ENCODE measurements at regions not wholly inside any gene's neighbourhood (a gene's known extent, or its start where the extent isn't known, plus 50 kb on each side); places are given as distances from the start of the nearest gene placed in this dataset.
"Not testable (repeated sequence)": the region's sequence is repeated elsewhere in the genome, so short reads cannot be mapped to it uniquely, and the experiment has no call there.

DNA sequence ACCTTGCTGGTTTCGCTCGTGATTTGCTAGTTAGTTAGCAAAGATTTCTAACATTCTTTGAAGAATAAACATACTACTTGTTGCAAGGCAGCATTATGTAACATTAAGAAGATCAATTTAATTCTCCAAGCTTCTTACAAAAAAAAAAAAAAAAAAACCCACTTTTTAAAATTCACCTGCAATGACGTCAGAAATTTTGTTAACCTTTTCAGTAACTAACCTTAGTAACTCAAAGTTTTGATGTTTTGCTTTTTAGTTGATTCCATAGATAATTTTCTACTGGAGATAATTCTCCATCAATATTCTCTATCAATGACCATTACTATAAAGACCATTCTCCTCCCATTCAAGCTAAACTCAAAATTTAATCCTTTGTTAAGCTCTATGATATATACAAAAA, 491.8 kb upstream of the TBL1XR1 start:
- DNase-seq: no peak

DNA sequence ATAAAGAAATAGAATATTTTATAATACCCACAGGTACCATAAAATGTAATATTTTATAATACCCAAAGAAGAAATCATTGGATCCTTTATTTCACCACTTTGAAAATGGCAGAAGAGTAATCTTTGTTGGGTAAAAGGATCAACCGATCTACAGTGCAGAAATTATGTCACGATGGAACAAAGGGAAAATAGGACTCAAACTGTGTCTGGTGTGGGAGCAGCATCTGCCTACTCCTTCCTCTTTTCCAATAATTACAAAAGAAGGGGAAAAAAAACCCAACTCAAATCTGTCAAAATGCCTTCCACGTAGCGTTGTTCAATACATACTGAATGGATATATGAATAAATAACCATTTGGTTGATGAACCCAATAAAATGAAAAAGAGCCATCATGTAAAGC, 492.6 kb upstream of the TBL1XR1 start:
- DNase-seq: peak; percentile 59 to 76

DNA sequence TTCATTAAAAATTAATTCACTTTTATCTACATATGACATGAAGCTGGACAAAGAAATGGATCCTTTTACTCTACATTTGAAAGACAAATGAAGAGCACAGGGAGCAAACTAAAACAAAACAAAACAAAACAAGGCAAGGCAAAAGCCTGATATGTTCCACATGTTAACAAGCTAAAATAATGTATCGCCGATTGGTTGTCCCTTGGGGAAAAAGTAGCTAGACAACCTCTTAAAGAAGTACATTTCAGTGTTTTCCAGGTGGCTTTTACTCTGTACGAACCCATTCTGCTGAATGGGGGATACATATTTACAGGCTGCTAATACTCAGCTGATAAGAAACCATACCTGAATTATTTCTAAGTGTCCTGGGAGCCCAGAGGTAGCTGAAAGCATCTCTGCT, 493.0 kb upstream of the TBL1XR1 start:
- no peak for DNase-seq

DNA sequence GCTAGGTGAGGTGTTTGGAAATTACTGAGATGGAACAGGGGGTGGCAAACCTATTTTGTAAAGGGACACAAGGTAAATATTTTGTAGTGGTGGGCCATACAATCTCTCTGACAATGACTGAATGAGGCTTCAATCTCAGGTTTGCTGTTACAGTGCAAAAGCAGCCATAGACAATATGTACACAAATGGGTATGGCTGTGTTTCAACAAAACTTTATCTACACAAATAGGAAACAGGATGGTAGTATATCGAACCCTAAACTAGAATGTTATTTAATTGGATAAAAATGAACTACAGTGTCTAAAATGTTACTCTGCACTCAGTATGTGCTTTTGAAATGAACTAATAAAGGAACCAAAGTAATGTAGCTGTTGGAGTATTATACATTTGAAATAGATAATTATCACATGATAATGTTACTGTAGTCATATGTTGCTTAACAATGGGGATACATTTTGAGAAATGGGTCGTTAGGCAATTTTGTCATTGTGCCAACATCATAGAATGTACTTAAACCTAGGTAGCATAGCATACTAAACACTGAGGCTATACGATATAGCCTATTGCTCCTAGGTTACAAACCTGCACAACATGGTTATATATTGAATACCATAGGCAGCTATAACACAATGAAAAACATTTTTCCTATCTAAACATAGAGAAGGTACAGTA, 495.2 kb upstream of the TBL1XR1 start:
- DNase-seq: peak; percentile 67 to 69

DNA sequence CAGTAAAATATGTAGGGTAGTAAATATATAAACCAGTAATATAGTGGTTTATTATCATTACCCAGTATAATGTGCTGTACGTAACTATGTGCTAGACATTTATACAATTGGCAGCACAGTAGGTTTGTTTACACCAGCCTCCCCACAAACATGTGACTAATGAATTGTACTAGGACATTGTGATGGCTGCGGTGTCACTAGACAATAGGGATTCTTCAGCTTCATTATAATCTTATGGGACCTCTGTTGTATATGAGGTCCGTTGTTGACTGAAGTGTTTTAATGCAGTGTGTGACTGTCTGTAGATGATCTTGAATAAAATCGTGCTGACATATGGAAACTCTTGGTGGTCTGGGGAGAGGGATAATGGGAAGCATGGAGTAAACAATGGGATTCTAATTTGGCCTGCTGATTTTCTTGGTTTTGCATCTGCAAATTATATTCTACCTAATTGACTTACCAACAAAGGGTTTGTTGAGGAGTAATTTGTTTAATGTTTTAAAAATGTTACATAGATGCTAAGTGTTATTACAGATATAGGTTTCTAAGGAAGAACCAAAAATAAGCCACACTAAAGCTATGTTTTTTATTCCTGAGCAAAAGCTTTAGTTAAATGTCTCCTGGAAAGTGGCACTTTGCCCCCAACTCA, 496.5 kb upstream of the TBL1XR1 start:
- no peak for DNase-seq

DNA sequence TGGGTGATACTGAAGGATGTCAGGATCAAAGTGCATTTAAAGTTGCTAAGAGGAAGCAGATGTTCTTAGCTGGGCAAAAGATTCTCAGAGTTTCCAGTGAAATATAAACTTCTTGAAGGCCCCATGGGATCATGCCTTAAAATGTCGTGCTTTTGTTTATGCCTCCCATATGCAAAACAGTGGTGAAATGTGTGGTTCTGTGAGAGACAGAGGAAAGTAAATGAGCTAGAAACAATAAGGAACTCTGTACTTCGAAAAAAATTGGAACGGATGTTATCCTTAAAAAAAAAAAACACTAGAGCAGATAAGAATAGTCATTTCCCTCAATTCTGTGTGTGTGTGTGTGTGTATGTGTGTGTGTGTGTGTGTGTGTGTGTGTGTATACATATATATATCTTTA, 497.0 kb upstream of the TBL1XR1 start:
- DNase-seq: peak in 1 of 2 donors; percentile 30

DNA sequence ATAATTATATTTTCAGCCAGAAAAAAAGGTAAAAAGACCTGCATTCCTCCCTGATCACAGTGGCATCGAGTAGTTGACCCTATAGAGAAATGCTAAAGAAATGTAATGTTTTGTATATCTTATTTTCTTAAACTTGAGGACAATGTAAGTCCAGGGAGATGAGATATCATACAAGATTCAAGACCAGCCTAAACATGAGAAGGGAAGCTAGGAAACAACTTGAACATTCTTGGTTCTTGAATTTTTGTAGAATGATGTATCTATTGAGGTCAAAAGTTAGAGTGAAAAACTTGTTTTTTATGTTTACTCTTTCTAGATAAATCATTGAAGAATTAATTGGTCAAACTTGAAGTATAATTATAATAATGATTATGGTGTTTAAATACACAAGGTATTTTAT, 497.7 kb upstream of the TBL1XR1 start:
- no peak for DNase-seq

DNA sequence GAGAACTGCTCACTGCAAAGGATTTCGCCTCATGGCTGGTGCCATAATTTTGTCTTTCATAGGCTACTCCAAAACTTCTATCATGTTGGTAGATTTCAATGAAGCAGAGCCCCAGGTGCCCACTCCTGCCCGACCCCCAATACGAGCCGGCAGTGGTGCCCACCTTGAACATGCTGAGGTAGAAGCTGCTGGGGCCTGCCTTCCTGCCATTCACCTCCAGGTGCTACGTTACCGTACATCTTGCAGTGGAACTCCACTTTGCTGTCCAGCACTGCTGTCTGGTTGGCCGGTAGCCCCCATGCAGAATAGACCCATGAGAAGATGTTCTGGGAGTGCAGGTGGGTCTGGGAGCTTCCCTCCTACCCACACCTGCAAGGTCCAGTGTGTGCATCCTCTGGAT, 502.8 kb upstream of the TBL1XR1 start:
- no peak for DNase-seq

DNA sequence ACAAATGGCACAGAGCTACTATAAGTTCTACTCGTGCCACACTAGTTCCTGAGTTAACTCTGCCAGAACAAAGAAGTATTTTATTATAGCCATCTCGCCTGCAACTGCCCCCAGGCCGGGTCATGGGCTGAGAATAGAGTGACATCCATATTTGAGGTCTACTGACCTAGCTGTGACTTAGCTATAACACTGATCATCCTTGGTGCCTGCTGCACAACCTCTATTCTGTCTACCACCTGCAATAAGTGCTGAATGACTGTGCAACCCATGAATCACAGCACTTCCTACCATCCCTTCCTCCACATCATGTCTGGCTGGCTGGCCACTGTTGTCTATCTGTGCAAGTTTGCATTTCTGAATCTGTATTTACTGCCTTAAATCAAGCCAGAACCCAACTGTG, 506.5 kb upstream of the TBL1XR1 start:
- no peak for DNase-seq

DNA sequence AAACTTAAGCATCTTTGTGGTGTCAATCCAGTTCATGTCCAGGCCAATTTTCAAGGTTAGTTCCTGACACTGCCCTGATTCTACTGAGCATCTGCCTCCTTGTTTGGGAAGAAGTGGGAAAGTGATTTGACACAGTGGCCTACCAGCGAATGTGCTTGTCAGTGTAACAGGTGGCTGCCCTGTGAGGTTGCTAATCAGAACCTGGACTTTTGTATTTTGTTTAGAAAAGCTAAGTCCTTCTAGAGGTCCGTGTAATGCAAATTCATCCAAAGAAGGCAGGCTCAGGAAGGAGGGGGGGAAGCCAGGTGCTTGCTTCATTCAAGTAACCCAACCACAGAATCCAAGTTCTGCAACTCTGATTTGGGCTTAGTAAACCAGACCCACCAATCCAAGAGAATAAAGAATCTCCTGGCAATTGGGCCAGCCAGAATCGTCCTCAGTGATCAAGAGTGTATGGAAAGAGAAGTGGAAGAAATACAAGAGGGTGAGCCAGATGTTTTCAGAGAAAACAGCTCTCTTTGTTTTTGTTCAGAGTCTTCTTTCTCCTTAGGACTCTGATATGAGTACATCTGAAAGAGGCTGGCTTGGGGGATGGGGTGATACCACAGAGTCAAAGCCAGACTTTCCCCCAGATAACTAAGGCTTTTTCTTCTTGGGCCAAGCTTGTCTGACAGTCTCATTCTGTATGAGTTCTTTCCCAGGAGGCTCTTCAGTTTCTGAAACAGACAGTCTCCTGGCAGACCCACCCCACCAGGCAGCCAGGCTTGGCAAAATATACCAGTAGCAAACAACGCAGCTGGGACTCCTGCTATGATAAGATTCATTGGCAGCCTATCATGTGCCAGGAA, 508.9 kb upstream of the TBL1XR1 start:
- DNase-seq: no peak

DNA sequence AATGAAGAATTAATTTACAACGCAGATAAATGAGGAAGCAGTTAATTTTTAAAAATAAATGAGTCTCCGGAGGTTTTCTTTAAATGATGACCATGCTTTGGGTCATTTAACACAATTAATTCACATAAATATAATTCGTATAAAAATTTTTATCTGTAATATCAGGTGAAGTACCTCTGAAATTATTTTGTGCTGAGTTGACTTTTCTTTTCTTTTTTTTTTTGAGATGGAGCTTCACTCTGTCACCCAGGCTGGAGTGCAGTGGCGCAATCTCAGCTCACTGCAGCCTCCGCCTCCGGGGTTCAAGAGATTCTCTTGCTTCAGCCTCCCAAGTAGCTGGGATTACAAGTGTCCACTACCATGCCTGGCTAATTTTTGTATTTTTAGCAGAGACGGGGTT, 512.2 kb upstream of the TBL1XR1 start:
- DNase-seq: not testable (repeated sequence)

DNA sequence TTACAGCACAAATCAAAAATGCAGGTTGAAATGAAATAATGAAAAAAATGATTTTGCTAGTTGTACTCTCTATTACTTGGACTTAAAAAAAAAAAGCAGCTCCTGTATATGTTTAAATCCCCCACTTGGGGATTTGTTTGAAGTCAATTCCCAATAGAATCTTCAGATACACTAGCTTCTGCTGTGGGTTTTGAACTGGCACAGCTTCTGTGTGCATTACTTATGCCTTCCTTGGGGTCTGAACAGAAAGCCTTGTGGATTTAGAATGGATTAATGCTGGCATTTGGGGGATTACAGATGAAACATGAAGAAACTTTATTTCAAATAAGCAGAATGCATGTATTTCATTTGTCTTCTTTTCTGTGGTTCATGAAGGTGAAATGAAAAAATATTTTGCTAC, 513.2 kb upstream of the TBL1XR1 start:
- DNase-seq: no peak

DNA sequence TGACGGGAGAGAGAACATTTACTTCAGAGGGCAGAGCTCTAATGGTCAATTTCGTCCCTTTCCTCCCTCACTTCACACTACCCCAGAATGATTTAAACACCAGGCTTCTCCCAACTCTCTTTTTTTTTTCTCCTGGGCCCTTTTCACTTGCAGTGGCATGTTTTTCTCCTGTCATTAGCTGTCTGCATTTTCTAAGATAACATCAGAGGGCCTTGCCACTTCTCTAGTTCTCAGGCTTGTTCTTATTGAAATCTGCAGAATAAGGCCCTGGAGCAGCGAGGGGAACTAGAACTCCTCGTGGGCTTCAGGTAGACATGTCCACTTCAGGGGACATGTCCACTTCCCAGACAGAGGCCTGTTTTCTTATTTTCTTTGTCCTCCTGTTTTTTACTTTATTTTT, 514.4 kb upstream of the TBL1XR1 start:
- DNase-seq: no peak

DNA sequence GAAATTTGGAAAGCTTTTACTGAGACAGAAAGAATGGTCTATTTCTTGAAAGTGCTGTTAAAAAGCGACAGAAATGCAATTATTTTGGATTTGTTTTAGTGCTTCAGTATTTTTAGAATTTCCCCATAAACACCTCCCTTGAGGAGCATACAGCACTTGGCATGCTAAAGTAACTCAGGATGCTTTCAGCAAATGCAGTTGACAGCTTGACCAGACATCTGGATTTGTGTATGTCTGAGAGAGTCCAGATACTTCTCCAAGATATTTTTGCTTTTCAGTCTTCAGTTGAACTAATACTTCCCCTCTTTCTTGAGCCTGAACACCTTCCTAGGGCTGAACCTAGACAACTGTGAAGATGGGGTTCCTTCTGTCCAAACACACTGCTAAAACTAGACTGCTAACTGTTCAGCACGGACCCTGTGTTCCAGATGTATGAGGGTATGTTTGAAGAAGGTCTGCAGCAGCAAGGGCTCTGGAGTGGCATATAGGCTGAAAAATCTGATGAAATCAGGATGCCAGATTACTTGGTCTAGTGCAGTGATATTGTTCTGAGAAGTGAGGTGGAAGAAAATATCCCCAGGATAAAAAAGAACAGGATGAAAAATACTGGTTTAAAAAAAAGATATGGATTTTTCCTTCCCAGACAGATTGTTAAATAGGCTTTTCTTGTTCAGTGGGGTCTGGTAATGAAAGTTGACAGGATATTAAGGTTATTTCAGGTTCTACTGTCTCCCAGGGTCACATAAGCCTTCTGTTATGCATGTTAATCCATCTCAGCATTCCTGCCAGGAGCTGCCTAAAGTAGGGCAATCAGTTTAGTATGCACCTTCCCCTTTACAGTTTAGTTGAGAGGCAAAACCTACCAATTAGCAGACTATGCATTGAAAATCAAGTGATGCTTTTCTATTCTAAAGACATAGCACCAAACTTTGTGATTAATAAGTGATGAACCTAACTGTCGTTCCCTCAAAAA, 516.9 kb upstream of the TBL1XR1 start:
- no peak for DNase-seq

DNA sequence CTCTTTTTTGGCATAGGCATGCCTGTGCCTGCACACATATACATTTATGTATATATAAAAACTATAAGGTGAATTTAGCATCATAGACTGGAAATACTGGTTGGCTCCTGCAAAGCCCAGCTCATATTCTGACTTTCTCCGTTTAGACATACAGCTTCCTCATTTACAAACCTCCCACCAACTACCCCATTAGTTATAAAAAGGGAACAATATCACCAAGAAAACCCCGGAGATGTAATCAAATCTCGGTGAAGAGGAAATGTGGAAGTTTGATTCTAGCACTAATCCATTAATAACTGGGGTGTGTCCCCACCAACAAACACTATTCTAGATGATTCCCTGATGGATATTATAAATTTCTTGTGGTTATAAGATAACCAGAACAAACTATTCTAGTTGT, 517.7 kb upstream of the TBL1XR1 start:
- peak; percentile 80 to 89 for DNase-seq

DNA sequence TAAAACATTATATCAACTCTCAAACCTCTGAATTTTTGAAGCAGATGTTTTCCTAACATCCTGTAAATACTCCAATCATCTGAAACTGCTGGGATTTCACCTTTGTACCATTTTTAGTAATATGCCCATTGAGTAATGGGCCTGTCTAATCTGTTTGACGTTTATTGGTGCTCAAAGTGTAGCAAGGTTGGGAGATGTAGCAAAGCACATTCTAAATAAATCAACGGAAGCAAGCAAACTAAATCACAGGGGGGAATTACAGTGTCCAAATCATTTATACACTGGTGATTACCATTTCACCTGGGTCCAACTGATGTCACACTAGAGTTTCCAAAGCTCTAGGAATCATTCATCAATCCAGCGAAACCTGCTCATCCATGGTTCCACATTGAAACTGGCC, 518.7 kb upstream of the TBL1XR1 start:
- DNase-seq: no peak

DNA sequence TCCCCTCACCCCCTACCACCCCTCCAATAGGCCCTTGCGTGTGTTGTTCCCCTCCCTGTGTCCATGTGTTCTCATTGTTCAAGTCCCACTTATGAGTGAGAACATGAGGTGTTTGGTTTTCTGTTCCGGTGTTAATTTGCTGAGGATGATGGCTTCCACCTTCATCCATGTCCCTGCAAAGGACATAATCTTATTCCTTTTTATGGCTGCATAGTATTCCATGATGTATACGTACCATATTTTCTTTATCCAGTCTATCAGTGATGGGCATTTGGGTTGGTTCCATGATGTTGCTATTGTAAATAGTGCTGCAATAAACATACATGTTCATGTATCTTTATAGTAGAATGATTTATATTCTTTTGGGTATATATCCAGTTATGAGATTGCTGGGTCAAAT, 523.6 kb upstream of the TBL1XR1 start:
- not testable (repeated sequence) for DNase-seq

DNA sequence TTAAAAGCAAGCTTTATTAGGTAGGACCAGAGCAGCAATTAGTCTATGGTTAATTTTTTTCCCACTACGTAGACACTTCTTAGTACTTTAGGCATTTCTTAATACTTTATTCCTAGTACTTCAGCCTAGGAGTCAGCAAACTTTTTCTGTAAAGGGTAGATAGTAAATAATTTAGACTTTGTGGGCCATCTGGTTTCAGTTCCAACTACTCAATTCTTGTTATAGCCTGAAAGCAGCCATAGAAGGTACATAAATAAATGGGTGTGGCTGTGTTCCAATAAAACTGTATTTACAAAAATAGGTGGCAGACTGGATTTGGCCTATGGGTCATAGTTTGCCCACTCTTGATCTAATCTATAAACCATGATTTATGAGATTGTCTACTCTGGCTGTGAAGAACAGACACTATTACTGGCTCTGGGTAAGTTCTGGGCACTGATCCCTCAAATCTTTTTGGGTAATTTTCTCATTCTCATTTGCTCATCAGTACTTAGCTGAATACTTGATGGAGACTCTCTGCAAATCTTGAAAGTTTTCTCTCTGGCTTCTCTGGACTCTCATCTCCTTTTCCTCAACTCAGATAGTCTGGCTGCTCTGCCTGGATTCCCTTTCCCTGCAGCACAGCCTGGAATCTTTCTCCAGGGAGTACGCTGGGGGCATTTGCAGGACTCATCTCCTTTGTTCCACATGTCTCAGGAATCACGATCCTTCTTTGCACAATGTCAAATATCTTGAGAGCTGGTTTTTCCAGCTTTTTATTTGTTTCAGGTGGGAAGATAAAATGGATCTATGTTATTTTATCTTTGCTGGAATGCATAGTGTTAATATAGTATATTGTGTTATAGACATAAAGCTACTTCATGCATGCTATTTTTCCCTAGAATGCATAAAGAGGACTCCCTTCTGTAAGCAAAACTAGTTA, 524.8 kb upstream of the TBL1XR1 start:
- DNase-seq: no peak

DNA sequence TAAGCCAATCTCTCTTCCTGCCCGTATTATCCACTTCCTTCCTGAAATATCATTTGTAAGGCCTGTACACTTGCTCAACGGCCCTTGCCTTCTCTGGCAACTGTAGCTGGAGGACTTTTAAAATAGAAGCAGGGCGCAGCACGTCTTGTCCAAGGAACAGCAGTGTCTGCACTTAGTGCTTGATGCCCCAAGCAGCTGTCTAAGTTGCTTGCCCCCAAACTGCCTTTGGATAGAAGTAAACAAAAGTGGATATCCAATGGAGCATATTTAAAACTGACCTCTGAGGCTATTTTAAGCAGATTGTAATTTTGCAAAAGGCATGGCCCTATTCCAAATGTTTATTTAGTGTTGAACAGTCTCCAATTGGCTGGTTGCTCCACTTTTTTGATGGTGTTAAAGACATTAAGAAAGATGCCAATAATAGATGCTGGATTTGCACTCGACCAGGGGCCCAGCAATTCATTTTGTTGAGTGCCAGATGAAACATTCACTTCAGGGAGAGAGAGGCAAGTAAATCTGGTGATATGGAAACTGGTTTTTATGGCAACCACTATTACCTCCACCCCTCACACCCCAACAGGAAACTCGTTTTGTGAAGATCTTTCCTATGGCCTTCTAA, 526.8 kb upstream of the TBL1XR1 start:
- peak; percentile 44 to 55 for DNase-seq

DNA sequence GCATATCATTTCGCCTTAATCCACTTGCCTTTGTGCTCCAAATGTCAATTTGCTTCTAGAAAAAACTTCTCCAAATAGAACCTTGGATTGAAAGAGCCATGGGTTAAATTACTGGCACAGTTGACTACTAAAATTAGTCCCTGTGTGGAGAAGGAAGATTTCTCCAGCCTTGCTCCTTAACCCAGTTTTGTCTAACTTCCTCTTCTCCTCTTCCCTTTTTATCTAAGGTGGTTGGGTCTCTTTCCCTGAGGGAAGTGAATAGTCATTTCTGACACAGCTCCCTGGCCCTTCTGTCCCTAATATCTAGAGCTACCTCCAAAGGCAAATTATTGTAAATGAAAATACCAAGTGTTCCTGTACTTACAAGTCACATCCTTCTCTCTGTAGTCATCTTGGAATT, 527.9 kb upstream of the TBL1XR1 start:
- DNase-seq: peak; percentile 65 to 75

DNA sequence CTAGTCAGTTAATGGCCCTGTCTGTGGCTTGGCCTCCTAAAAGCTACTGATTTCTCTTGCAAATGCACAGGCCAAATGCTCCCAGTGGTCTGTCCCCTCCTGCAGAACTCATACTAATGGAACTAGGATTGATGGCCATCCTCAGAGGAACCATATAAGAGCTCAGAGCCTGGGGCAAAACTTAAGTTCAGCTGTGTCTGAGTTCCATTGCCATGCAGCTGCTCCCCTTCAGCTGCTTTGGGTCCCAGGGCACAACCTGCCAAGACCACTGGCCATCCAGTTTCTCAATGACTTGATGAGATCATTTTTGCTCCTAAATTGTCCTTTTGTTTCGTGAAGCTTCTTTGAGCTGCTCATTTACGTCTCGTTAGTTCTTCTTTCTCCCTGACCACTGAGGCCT, 529.5 kb upstream of the TBL1XR1 start:
- no peak for DNase-seq
